ENCODE measurements at regions not wholly inside any gene's neighbourhood (a gene's known extent, or its start where the extent isn't known, plus 50 kb on each side); places are given as distances from the start of the nearest gene placed in this dataset.
A peak's percentile ranks its signal among the peaks of the same experiment; 100 is the strongest.

- DNase-seq (ENCODE audit: low spot score), result no peak
Observed at GRCh38 chr6:12585497-12585958, 131.0 kb upstream of the PHACTR1 start.

DNA sequence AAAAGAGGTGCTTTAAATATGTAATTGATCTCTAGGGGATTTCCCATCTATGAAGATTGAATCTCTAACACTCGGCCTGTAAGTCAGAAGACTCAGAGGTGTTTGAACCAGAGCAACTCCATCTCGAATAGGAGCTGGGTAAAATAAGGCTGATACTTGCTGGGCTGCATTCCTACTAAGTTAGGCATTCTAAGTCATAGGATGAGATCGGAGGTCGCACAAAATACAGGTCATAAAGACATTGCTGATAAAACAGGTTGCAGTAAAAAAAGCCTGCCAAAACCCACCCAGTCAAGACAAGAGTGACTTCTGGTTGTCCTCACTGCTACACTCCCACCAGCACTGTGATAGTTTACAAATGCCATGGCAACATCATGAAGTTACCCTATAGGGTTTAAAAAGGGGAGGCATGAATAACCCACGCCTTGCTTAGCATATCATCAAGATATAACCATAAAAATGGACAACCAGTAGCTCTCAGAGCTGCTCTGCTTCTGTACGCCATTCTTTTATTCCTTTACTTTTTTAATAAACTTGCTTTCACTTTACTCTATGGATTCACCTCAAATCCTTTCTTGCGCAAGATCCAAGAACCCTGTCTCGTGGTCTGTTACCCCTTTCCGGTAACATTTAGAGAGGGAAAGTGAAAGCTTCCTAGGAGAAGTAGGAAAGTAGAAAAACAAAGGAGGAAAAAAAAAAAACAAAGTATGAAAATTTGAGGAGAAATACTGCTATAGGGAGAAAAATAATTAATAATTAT lies 129.7 kb upstream of the PHACTR1 start:
- no peak for DNase-seq (ENCODE audit: low spot score)

DNA sequence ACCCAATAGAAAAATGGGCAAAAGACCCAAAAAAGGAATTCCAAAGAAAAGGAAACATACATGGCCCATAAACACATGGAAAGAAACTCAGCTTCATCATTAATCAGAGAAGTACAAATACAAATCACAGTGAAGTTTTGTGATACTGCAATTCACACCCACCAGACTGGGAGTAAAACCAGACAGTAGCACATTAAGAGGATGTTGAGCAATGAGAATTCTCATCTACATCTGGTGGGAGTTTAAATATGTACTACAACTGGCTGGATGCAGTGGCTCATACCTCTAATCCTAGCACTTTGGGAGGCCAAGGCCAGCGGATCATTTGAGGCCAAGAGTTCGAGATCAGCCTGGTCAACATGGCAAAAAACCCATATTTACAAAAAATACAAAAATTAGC lies 125.7 kb upstream of the PHACTR1 start:
- no peak for DNase-seq (ENCODE audit: low spot score)

- peak; percentile 19 for DNase-seq (ENCODE audit: low spot score)
Observed at GRCh38 chr6:12592634-12593033, 123.9 kb upstream of the PHACTR1 start.

GRCh38 chr6:12593771-12594529 lies 122.6 kb upstream of the PHACTR1 start:
- DNase-seq (ENCODE audit: low spot score), result no peak

GRCh38 chr6:12594530-12594893 lies 122.1 kb upstream of the PHACTR1 start:
- no peak for DNase-seq (ENCODE audit: low spot score)

GRCh38 chr6:12595161-12595811 lies 121.3 kb upstream of the PHACTR1 start:
- DNase-seq (ENCODE audit: low spot score), result no peak

DNA sequence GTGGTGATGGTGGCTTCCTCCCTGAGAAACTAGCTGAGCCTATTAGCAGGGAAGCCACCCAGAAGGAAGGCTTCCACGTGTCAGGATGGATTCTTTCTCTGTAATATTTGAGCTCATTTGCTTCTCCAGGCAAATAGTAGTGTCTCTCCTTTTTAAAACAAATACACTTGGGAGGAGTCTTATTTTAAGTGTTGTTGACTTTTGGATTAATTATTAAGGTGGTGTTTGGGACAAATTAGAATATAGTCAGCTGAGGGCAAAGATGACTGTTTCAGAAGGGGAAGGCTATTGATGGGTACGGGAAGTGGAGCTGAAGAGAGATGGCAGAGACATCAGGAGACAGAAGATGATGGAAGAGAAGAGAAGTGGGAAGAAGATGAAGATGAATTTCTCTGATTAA lies 119.8 kb upstream of the PHACTR1 start:
- DNase-seq (ENCODE audit: low spot score), result no peak

GRCh38 chr6:12598919-12599318 lies 117.6 kb upstream of the PHACTR1 start:
- no peak for DNase-seq (ENCODE audit: low spot score)

DNA sequence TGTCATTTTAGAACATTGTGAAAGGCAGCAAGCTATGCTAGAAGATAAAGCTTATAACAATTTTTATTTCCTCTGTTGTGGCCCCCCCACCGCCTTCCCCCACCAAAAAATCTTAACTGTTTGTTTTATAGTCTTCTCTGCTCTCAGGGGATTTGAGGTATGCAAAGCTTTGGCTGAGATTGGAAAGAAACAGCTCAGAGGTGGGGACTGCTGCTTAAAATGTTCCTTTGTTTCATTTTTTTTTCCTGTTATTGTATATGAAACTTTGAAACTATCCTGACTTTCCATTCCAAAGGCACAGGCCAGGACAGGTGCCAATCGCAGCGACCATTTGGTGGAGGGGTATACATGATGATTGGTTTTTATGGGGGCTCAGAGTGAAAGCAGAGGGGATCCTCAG lies 114.7 kb upstream of the PHACTR1 start:
- DNase-seq (ENCODE audit: low spot score), result no peak

GRCh38 chr6:12602342-12602741 lies 114.2 kb upstream of the PHACTR1 start:
- DNase-seq (ENCODE audit: low spot score), result no peak

DNA sequence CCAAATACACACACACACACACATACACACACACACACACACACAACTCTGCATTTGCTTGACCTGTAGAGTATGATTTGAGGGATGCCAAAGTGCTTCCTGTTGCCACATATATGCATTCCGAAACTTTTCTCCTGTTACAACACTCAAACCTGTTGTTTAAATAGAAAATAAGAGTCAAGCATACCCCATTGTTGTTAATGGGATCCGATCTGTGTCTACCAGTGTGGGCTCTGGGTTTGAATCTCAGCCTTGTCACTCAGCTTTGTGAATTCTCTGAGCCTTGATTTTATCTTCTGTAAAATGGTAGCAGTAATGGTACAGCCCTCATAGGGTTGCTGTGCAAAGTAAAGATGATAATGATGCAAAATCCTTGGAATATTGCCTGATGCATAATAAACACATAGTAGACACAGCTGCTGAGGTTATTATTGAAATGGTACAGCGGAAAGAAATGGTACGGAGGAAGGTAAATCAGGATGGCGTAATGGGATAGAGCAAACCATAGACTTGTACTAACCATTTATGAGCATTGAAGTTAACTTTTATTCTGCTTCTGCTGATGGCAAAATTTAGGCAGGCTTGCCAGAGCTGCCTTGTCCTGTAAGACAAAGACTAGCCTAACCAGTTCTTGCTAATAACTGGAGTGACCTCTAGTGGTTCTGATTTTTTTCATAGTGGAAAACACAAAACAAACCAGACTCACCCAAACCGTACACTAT lies 113.5 kb upstream of the PHACTR1 start:
- DNase-seq (ENCODE audit: low spot score), result peak; percentile 52

GRCh38 chr6:12603673-12604049 lies 112.9 kb upstream of the PHACTR1 start:
- DNase-seq (ENCODE audit: low spot score), result no peak

DNA sequence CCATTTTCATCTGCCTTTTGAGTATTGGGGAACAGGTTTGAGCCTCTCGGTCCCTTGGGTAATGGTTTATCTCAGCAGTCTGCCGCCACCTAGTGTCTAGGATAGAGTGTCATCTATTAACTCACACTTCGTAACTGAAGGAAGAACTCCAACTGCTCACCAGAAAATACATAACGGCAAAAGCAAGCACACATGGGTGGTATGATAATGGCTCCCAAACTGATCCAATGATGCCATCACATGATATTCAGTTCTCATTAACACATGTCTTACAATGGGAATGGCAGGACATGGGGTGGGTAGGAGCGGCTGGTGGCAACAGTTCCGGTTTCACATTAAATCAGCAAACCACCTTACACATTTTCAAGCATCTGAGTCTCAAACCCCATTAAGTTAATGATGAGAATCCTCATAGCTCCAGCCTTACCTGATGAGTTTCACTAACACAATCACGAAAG lies 110.7 kb upstream of the PHACTR1 start:
- DNase-seq (ENCODE audit: low spot score), result peak; percentile 78

DNA sequence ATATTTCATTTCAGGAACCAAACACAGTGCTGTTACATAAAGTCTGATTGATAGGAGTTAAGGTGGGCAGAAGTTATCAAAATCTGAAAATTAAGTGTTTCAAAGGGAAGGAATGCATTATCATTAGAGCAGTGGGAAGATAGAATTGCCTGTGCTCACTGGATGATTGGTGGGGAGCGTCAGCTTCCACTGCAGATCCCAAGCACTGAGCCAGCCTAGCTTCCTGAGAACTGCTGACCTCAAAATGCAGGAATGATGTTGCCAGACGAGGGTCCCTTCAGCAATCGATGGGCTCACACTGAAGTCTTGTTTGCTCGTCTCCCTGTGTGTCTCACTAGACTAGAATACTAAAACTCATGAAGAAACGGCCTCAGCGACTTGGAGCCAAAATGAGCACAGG lies 110.0 kb upstream of the PHACTR1 start:
- DNase-seq (ENCODE audit: low spot score), result no peak

GRCh38 chr6:12608016-12608860 lies 108.3 kb upstream of the PHACTR1 start:
- peak; percentile 50 for DNase-seq (ENCODE audit: low spot score)

DNA sequence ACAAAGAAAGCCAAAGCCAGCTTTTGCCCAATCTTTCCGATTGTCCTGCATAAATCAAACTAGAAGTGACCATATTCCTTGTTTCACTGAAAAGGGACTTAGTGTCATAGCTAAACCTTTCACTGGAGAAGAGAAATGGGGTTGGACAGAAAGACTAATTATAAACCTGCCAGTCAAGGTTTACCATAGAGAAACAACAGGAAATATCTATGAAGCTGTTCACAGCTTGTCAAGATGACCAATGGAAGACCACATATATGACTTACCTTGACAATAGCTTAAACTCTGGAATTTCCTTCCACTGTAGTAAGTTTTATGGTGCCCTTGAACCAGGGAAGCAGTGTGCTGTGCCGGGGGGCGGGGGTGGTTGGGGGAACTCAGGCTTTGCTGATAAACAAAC lies 107.7 kb upstream of the PHACTR1 start:
- DNase-seq (ENCODE audit: low spot score), result no peak

- no peak for DNase-seq (ENCODE audit: low spot score)
Observed at GRCh38 chr6:12609751-12610150, 106.8 kb upstream of the PHACTR1 start.

- DNase-seq (ENCODE audit: low spot score), result no peak
Observed at GRCh38 chr6:12610862-12611261, 105.7 kb upstream of the PHACTR1 start.

- no peak for DNase-seq (ENCODE audit: low spot score)
Observed at GRCh38 chr6:12613811-12614210, 102.8 kb upstream of the PHACTR1 start.

DNA sequence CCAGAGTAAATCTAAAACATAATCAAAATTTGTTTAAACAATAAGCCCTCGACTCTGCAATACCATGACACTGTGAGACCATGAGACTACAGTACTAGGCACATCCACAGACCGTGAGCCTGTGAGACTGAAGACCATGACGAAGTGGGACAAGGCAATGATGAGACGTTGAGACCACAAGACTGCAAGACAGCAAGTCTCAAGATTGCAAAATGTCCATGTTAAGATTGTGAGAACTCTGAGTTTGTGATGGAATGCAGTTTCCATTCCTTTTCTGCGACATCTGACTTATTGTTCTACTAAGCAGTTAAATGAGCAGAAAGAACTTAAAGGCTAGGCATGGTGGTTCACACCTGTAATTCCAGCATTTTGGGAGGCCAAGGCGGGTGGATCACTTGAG lies 102.1 kb upstream of the PHACTR1 start:
- no peak for DNase-seq (ENCODE audit: low spot score)

Data from LoVo (cell line).